ENCODE measurements at regions not wholly inside any gene's neighbourhood (a gene's known extent, or its start where the extent isn't known, plus 50 kb on each side); places are given as distances from the start of the nearest gene placed in this dataset.

DNA sequence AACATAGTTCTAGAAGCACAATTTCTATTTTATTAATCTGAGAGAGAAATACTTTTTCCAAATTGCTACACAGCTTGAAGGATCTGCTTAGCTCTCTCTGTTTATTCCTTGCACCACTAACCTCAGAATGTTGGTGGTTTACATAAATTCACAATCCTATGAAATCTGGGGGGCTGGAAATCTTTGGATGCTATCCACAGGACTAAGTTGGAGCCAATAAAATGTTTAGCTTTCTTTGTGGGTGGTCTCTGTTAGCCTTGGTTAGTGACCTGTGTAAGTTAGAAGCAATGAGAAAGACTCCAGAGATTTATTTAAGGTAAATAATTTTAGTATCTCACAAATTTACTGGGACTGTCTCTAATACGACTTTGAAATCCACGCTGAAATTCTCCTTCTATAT is 418.1 kb downstream of the ADGRL2 start:
- ATAC-seq = no peak
- no peak for DNase-seq

DNA sequence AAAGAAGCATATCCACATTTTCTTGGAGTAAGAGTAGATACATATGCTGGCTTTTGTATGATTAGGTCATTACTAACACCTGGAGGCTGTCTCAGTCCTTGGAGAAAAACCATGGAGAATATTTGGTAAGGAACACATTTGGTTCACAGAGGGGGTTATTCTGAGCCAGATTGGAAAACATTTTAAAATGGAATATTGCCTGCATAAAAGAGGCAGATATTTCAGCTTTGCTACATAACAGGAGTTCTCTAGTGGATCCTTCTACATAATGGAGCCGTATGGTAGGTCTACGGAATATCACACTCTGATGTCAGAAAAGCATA is 415.1 kb downstream of the ADGRL2 start:
- peaks cover 4% of the 10 kb centered on the region for H3K9me3 Mint-ChIP-seq
- ATAC-seq = no peak
- DNase-seq = no peak
- H3K4me1 Mint-ChIP-seq = no peaks in the 10 kb centered on the region
- no peak overlapping the region for H3K27ac Mint-ChIP-seq
- H3K4me3 Mint-ChIP-seq = no peak overlapping the region
- no peaks in the 10 kb centered on the region for H3K27me3 Mint-ChIP-seq
- no peaks in the 10 kb centered on the region for H3K36me3 Mint-ChIP-seq (ENCODE audit: low read depth)

More for the DNA sequence above, 418.1 kb downstream of the ADGRL2 start:
- H3K36me3 Mint-ChIP-seq (ENCODE audit: low read depth) = no peaks in the 10 kb centered on the region
- no peak overlapping the region for H3K27ac Mint-ChIP-seq
- no peaks in the 10 kb centered on the region for H3K4me1 Mint-ChIP-seq
- H3K4me3 Mint-ChIP-seq = no peak overlapping the region
- H3K9me3 Mint-ChIP-seq = peaks cover 4% of the 10 kb centered on the region
- no peaks in the 10 kb centered on the region for H3K27me3 Mint-ChIP-seq

DNA sequence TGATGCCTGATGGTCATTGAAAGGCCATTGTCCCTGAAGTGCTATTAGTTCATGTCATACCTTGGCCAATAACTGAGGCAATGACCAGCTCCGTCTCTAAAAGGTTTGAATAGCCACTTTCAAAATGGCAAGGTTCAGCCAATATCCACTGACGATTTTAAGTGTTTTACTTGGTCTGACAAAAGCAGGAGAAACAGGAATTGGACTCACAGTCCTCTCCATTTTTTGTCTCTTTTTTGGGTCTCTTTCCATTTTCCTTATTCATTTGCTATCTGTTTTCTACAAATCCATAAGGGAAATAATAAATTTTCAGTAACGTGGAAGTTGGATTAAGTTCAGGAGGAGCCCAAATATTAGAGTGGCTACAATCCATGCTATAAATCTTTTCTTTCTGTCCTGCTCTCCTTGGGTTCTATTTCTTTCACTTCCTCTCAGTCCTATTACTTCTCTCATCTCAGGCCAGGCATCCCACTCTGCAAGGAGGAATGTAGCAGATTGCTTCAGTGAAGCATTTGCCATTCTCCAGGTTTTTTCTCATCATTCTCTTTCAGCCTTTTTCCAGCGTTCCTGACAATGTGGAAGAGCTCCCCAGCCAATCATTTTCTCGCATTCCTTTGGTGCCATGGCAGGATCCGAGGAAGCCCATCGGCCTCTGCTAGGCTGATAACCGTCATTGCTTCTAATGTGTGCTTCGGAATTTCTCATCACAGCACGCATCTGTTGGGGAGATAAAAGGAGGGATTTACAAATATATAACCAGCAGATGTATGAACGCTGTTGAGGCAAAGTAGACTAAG is 414.5 kb downstream of the ADGRL2 start:
- Mint-ChIP-seq H3K4me1 (no peaks in the 10 kb centered on the region), H3K27ac (no peak overlapping the region), H3K27me3 (no peaks in the 10 kb centered on the region), H3K9me3 (peaks cover 4% of the 10 kb centered on the region), H3K36me3 (ENCODE audit: low read depth) (no peaks in the 10 kb centered on the region), H3K4me3 (no peak overlapping the region)
- DNase-seq = no peak
- ATAC-seq = no peak

DNA sequence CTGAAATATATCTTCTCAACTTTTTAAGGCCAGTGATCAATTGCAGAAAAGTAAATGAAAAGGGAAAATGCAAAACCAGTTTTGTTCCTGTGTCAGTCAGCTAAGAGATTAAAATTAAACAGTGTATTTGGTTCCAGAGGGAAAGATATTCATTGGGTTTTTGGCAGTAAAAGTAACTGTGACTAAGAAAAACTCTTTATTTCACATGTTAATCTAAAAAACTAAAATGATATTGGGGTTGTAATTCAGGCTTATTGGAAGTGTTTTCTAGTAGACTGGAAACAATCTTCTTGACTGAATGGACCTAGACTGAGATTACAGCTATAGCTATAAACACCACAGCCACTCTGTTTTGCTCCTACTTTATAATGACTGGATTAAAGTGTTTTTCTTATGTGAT is 413.9 kb downstream of the ADGRL2 start:
- Mint-ChIP-seq H3K36me3 (ENCODE audit: low read depth) (no peaks in the 10 kb centered on the region), H3K27me3 (no peaks in the 10 kb centered on the region), H3K27ac (no peak overlapping the region), H3K9me3 (peaks cover 4% of the 10 kb centered on the region), H3K4me1 (no peaks in the 10 kb centered on the region), H3K4me3 (no peak overlapping the region)
- DNase-seq (no peak), ATAC-seq (no peak)

DNA sequence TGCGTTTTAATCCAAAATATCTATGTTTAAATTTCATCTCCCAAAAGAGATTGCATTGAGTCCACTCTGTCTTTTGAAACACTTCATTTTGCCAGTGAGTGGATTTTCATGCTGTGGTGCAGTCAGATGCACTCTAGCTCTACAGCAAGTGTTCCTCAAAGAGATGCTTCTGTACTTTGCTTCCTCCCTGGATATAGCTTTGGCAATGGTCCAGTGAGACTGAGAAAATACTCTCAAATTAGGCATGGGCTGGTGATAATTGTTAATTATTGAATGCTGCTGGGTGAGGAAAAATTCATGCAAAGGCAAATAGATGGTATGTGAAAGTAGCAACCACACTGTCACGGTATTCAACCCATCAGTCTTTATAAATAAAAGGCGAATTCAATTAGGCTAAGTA is 396.9 kb downstream of the ADGRL2 start:
- no peaks in the 10 kb centered on the region for H3K9me3 Mint-ChIP-seq
- ATAC-seq = no peak
- no peak for DNase-seq
- no peaks in the 10 kb centered on the region for H3K36me3 Mint-ChIP-seq (ENCODE audit: low read depth)
- no peak overlapping the region for H3K4me3 Mint-ChIP-seq
- no peaks in the 10 kb centered on the region for H3K27me3 Mint-ChIP-seq
- H3K27ac Mint-ChIP-seq = no peak overlapping the region
- H3K4me1 Mint-ChIP-seq = no peaks in the 10 kb centered on the region

DNA sequence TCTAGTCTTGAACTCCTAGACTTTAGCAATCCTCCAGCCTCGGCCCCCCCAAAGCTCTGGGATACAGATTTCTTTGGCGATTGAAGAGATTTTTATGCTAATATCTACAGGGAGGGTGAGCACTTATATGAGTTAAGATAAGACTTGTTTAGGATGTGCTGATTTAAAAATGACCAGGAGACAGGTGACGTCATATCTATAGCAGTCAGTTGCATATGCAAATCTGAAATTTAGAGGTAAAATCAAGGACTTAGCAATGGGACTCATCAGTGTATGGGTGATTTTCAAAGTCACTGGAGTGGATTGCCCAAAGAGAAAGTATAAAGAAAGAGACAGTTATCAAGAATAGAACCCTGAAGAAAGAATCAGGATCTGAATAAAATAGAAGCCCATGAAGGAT is 394.5 kb downstream of the ADGRL2 start:
- no peaks in the 10 kb centered on the region for H3K36me3 Mint-ChIP-seq (ENCODE audit: low read depth)
- ATAC-seq (no peak), DNase-seq (no peak)
- no peak overlapping the region for H3K27ac Mint-ChIP-seq
- H3K9me3 Mint-ChIP-seq = no peaks in the 10 kb centered on the region
- no peaks in the 10 kb centered on the region for H3K27me3 Mint-ChIP-seq
- H3K4me3 Mint-ChIP-seq = no peak overlapping the region
- no peaks in the 10 kb centered on the region for H3K4me1 Mint-ChIP-seq

DNA sequence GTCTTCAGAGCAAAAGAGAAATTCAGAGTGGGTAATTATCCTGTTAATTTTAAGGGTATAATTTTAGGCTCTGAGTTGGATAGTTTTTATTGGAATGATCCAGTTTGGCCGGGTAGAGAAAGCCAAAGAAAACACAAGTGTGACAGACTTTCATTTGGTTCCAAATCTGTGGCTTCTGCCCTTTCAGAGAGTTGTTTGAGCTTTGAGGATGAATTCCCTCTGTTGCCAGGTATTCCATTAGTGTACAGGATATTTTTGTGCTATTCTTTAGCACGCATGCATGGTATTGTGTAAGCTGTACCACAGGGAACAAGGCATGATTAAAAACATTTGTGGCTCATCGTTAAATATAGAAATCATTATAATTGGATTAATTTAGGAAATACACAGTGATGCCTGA is 384.4 kb downstream of the ADGRL2 start:
- Mint-ChIP-seq H3K9me3 (no peaks in the 10 kb centered on the region), H3K4me3 (no peak overlapping the region), H3K27me3 (no peaks in the 10 kb centered on the region), H3K36me3 (ENCODE audit: low read depth) (no peaks in the 10 kb centered on the region), H3K27ac (no peak overlapping the region), H3K4me1 (no peaks in the 10 kb centered on the region)
- DNase-seq (no peak), ATAC-seq (no peak)

DNA sequence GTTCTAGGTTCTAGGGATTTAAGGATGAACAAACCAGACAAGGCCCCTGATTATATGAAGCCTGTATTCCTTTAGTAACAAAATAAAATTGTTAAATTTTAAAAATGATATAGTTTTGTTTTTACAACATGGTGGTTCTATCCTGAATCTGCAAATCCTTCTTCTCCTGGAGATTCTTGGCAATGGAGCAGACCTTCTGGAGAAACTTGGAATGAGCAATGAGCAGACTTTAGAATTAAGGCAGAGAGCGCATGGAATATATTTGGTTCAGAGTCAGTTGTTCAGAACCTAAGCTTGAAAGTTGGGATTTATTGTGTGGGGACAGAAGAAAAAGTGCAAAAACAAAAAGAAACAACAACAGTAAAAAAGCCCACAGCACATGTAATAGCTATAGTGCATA is 381.1 kb downstream of the ADGRL2 start:
- Mint-ChIP-seq H3K9me3 (no peaks in the 10 kb centered on the region), H3K36me3 (ENCODE audit: low read depth) (no peaks in the 10 kb centered on the region), H3K27me3 (no peaks in the 10 kb centered on the region), H3K27ac (no peak overlapping the region), H3K4me3 (no peak overlapping the region), H3K4me1 (peaks cover 2% of the 10 kb centered on the region)
- DNase-seq (no peak), ATAC-seq (no peak)

DNA sequence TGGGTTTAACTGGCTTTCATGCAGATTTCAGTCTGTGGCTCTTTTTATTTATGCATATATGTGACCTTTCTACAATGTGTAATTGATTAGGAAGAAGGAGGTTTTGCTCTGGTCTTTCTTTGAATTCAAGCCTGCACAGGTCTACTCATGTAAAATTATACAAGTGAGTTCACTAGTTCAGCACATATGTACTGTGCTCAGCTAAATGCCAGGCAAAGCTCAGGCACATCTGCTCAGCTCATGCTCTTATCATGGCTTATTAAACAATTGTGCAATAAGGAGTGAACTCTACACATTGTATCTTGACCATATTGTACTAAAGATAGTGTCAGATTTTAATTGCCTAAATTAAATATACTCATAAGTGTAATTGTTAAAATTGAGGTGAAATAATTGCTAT is 378.4 kb downstream of the ADGRL2 start:
- DNase-seq = no peak
- H3K36me3 Mint-ChIP-seq (ENCODE audit: low read depth) = no peaks in the 10 kb centered on the region
- no peak for ATAC-seq
- H3K4me1 Mint-ChIP-seq = peaks cover 2% of the 10 kb centered on the region
- peaks cover under 1% of the 10 kb centered on the region for H3K9me3 Mint-ChIP-seq
- H3K4me3 Mint-ChIP-seq = no peak overlapping the region
- no peaks in the 10 kb centered on the region for H3K27me3 Mint-ChIP-seq
- no peak overlapping the region for H3K27ac Mint-ChIP-seq

DNA sequence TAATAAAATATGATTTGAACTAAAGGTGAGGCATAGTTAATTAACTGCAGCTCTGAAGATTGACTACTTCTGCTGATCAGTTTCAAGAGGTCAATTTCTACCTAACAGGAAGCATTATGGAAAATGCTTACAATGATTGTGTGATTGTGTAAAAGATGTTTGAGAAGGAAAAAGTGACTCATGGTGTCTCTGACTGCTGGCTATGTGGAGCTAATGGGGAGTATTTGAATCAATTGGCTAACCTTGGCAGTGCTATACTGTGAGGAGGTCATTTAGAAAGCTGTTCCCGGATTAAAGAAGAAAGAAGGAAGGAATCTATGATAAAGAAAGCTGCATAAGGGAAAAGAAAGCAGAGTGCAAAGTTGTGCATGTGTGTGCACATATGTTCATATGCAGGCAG is 376.5 kb downstream of the ADGRL2 start:
- no peaks in the 10 kb centered on the region for H3K36me3 Mint-ChIP-seq (ENCODE audit: low read depth)
- no peak overlapping the region for H3K27ac Mint-ChIP-seq
- no peaks in the 10 kb centered on the region for H3K27me3 Mint-ChIP-seq
- ATAC-seq (no peak), DNase-seq (no peak)
- H3K4me3 Mint-ChIP-seq = no peak overlapping the region
- peaks cover 2% of the 10 kb centered on the region for H3K4me1 Mint-ChIP-seq
- peaks cover 6% of the 10 kb centered on the region for H3K9me3 Mint-ChIP-seq

DNA sequence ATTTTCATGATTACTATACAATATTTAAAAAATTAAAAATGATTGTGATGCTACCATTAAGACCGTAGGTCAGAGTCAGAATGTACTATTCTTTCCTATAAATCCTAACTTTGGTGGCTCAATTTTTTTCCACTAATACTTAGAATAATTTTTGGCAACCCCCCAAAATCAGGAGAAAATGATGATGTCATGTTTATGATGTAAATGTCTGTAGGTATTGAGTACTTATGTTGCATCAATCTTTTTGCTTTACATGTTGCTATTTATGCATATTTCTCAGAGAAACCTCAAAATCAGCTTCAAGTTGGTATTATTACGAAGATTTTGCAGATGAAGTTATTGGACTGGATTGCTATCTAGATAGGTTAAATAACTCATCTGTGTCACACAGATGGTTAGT is 371.2 kb downstream of the ADGRL2 start:
- DNase-seq = no peak
- ATAC-seq = no peak
- peaks cover 6% of the 10 kb centered on the region for H3K9me3 Mint-ChIP-seq
- H3K27me3 Mint-ChIP-seq = no peaks in the 10 kb centered on the region
- H3K4me3 Mint-ChIP-seq = no peak overlapping the region
- H3K27ac Mint-ChIP-seq = no peak overlapping the region
- no peaks in the 10 kb centered on the region for H3K4me1 Mint-ChIP-seq
- H3K36me3 Mint-ChIP-seq (ENCODE audit: low read depth) = no peaks in the 10 kb centered on the region

DNA sequence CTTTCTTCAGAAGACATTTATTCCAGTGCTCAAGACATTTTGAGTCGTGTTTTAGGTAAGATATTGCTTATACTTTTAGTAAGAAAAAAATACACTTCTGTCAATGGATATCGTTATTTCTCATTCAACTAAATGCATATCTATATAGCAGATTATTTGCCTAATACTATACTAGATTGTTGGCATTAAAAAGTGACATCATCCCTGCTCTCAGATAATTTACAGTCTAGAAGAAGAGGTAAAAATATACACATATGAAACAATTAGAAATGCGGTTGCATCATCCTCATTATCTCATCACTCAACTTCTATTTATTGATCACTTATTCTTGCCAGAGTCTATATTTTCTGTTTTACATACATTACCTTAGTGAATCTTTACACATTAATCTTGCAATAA is 367.7 kb downstream of the ADGRL2 start:
- Mint-ChIP-seq H3K9me3 (peaks cover 2% of the 10 kb centered on the region), H3K4me1 (no peaks in the 10 kb centered on the region), H3K36me3 (ENCODE audit: low read depth) (no peaks in the 10 kb centered on the region), H3K27ac (no peak overlapping the region), H3K4me3 (no peak overlapping the region), H3K27me3 (no peaks in the 10 kb centered on the region)
- DNase-seq = no peak
- no peak for ATAC-seq

DNA sequence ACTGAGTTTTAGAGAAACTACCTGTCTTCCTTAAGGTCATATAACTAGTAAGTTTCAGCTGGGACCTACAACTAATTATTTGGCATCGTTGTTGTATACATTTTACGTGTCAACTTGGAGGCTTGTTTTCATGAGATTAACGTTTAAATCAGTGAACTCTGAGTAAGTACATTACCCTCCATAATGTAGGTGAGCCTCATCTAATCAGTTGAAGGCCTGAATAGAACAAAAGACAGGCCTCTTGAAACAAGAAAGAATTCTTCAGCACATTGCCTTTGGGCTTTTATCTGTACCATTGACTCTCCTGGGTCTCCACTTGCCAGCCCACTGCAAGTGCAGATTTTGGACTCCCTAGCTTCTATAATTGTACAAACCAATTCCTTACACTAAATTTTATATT is 364.6 kb downstream of the ADGRL2 start:
- no peak overlapping the region for H3K27ac Mint-ChIP-seq
- DNase-seq (no peak), ATAC-seq (no peak)
- H3K9me3 Mint-ChIP-seq = no peaks in the 10 kb centered on the region
- no peaks in the 10 kb centered on the region for H3K36me3 Mint-ChIP-seq (ENCODE audit: low read depth)
- no peaks in the 10 kb centered on the region for H3K27me3 Mint-ChIP-seq
- H3K4me3 Mint-ChIP-seq = no peak overlapping the region
- peaks cover 6% of the 10 kb centered on the region for H3K4me1 Mint-ChIP-seq

DNA sequence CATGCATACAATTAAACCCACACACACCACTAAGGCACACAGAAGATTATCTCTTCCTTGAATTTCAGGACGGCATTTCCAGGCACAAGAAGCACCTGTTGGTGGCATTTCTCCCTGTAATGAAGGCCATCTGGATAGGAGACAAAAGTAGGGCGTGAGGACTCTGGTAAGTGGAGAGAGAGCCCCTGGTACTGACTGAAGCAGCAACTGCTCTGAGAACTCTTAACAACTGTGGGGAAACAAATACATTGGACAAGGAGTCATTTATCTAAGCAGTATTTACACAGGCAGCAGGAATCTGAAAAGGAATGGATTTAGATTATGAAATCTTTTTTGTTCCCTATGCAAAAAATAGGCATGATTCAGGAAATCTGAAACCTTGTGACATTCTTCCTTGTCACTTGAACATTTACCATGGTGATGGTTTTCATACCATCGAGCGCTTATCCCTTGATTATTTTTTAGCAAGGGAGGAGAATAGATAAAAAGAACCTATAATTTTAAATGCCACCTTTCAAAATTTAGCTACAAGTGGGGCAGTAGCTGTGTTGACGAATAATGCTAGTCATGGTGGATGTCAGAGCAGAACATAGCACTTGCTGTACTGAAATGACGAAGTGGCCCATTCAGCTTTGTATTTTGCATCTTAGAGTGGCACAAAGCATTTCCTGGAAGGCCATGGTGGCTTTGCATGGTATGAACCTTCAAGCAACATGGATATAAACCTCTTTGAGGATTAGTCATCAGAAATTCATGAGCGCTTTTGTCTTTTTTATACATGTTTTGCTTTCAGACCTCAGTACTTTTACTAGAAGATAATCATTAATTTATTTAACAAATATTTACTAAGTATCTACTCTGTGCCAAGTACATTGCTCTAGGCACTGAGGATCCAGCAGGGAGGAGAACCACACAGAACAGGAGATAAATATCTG is 362.0 kb downstream of the ADGRL2 start:
- Mint-ChIP-seq H3K27ac (no peak overlapping the region), H3K27me3 (no peaks in the 10 kb centered on the region), H3K4me1 (peaks cover 6% of the 10 kb centered on the region), H3K9me3 (no peaks in the 10 kb centered on the region), H3K36me3 (ENCODE audit: low read depth) (no peaks in the 10 kb centered on the region), H3K4me3 (no peak overlapping the region)
- DNase-seq = no peak
- ATAC-seq = no peak

DNA sequence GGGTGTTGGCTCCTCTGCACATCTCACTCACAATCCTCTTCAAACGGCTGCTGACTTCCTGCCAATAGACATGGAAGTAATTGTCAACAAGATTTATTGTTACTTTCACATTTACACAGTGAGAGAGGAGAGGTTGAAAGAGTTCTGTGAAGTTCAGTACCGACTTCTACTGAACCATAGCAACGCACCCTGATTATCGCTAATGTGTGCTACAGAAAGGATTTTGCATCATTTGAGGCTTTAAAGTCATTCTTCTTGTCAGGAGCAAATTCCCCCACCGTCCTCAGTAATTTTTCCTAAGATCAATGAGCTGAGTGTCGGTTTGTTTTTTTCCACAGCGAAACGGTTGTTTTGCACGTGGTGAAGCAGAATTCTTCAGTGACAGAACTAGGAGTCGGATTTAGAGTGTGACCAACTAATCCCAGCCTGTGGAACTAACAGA is 361.0 kb downstream of the ADGRL2 start:
- Mint-ChIP-seq H3K27me3 (no peaks in the 10 kb centered on the region), H3K36me3 (ENCODE audit: low read depth) (no peaks in the 10 kb centered on the region), H3K4me3 (no peak overlapping the region), H3K4me1 (peaks cover 6% of the 10 kb centered on the region), H3K9me3 (no peaks in the 10 kb centered on the region), H3K27ac (no peak overlapping the region)
- ATAC-seq (no peak), DNase-seq (no peak)
